Upper lobe of left lung (tissue), 6 donors: ENCODE measurements at regions not wholly inside any gene's neighbourhood (a gene's known extent, or its start where the extent isn't known, plus 50 kb on each side); places are given as distances from the start of the nearest gene placed in this dataset.

Source experiments
- ATAC-seq, 2 donors: fragments of 200-7000 bp; cut with Tn5 transposase; one replicate each; pipeline ENCODE4 v1.9.1; 2022; ENCODE audit warnings: mild to moderate bottlenecking in 2 of 2, moderate library complexity in 2 of 2; ENCODE audit not compliant: low FRiP score in 2 of 2
- DNase-seq, 2 donors: peaks; one replicate each; pipeline ENCODE4 v3.0.0-alpha.2; 2019 to 2020
- H3K27ac ChIP-seq, 4 donors: fragments of 200-600 bp; sonication (generic); one replicate each; pipeline ENCODE4 v1.5.1; 2016 to 2019
- H3K27me3 ChIP-seq, 4 donors: fragments of 200-600 bp; sonication (generic); one replicate each; pipeline ENCODE4 v1.5.1; 2017 to 2019
- H3K36me3 ChIP-seq, 4 donors: fragments of 200-600 bp; sonication (generic); one replicate each; pipeline ENCODE4 v1.5.1; 2016 to 2019
- H3K4me1 ChIP-seq, 4 donors: fragments of 200-600 bp; sonication (generic); one replicate each; pipeline ENCODE4 v1.5.1; 2018 to 2019
- H3K4me3 ChIP-seq, 4 donors: fragments of 200-600 bp; sonication (generic); one replicate each; pipeline ENCODE4 v1.5.1; 2017 to 2019; ENCODE audit warnings: mild to moderate bottlenecking in 2 of 4, moderate library complexity in 1 of 4
- H3K9me3 ChIP-seq, 4 donors: fragments of 200-600 bp; sonication (generic); one replicate each; pipeline ENCODE4 v1.5.1; 2018 to 2019
- CTCF ChIP-seq, 6 experiments: fragments of 450-650 bp in 4 of 6; fragments of 200-600 bp in 2 of 6; sonication (generic) in 2 of 6; IDR thresholded peaks; one replicate each; pipeline ENCODE4 v1.5.1; 2016 to 2019; ENCODE audit warnings: antibody characterized with exemption in 6 of 6
- EP300 ChIP-seq, 4 donors: sonication (generic); formaldehyde crosslinking; IDR thresholded peaks; one replicate each; pipeline ENCODE4 v1.5.1; 2017; ENCODE audit warnings: antibody characterized with exemption in 4 of 4, control low read depth in 2 of 4
- POLR2A ChIP-seq, 4 donors: fragments of 450-650 bp; IDR thresholded peaks; one replicate each; pipeline ENCODE4 v1.5.1; 2016 to 2017; ENCODE audit warnings: antibody characterized with exemption in 4 of 4, mild to moderate bottlenecking in 2 of 4
- POLR2AphosphoS5 ChIP-seq, 2 donors: sonication (generic); formaldehyde crosslinking; IDR thresholded peaks; one replicate each; pipeline ENCODE4 v1.5.1; 2017; ENCODE audit warnings: antibody characterized with exemption in 2 of 2
- WGBS, 2 donors: methylation state at CpG; one replicate each; pipeline ENCODE4 v1.1.5; 2017 to 2018; 5-methylcytosine and 5-hydroxymethylcytosine counted together
- donor health status: DM: no; HTN: no; CAD: no; lungs with moderate emphysema.
- donor health status: DM: no; HTN: yes; CAD: no; lungs with severe emphysema.

GRCh38 chr12:98360401-98360800 is 155.0 kb upstream of the TMPO start:
- WGBS, 2 donors = 74 to 77% methylated on average over 3 of the region's 3 CpGs
- Histone ChIP-seq H3K27ac (no peak overlapping the region), H3K27me3 (no peaks in the 10 kb centered on the region), H3K4me1 (no peaks in the 10 kb centered on the region), H3K36me3 (no peaks in the 10 kb centered on the region), H3K4me3 (no peak overlapping the region), H3K9me3 (no peaks in the 10 kb centered on the region)
- TF ChIP-seq POLR2AphosphoS5 (IDR thresholded peaks at IDR 0.05) = no peak
- TF ChIP-seq CTCF (IDR thresholded peaks at IDR 0.05) = no peak
- TF ChIP-seq POLR2A (IDR thresholded peaks at IDR 0.05) = no peak
- TF ChIP-seq EP300 (IDR thresholded peaks at IDR 0.05) = no peak
- ATAC-seq (no peak), DNase-seq (no peak)

- H3K27ac ChIP-seq = no peak overlapping the region
- no peaks in the 10 kb centered on the region for H3K27me3 ChIP-seq
- no peak overlapping the region for H3K4me3 ChIP-seq
- DNase-seq (no peak), ATAC-seq (no peak)
- H3K9me3 ChIP-seq = no peaks in the 10 kb centered on the region
- WGBS, 2 donors = 50 to 54% methylated on average over 4 of the region's 4 CpGs
- no peaks in the 10 kb centered on the region for H3K36me3 ChIP-seq
- no peaks in the 10 kb centered on the region for H3K4me1 ChIP-seq
- TF ChIP-seq EP300 (IDR thresholded peaks at IDR 0.05) = no peak
- no peak for TF ChIP-seq POLR2A (IDR thresholded peaks at IDR 0.05)
- TF ChIP-seq CTCF (IDR thresholded peaks at IDR 0.05) = no peak
- no peak for TF ChIP-seq POLR2AphosphoS5 (IDR thresholded peaks at IDR 0.05)
These were observed 145.8 kb upstream of the TMPO start for GRCh38 chr12:98369581-98369980.

GRCh38 chr12:98370976-98371375 is 144.4 kb upstream of the TMPO start:
- Histone ChIP-seq H3K9me3 (no peaks in the 10 kb centered on the region), H3K4me1 (no peaks in the 10 kb centered on the region), H3K4me3 (no peak overlapping the region), H3K27me3 (no peaks in the 10 kb centered on the region), H3K27ac (no peak overlapping the region), H3K36me3 (no peaks in the 10 kb centered on the region)
- DNase-seq = no peak
- no peak for TF ChIP-seq POLR2A (IDR thresholded peaks at IDR 0.05)
- TF ChIP-seq POLR2AphosphoS5 (IDR thresholded peaks at IDR 0.05) = no peak
- no peak for TF ChIP-seq EP300 (IDR thresholded peaks at IDR 0.05)
- no peak for TF ChIP-seq CTCF (IDR thresholded peaks at IDR 0.05)
- WGBS, 2 donors = 94 to 97% methylated on average over 1 of the region's 1 CpG
- no peak for ATAC-seq

- no peaks in the 10 kb centered on the region for H3K36me3 ChIP-seq
- H3K4me3 ChIP-seq = no peak overlapping the region
- no peaks in the 10 kb centered on the region for H3K9me3 ChIP-seq
- no peak for TF ChIP-seq POLR2A (IDR thresholded peaks at IDR 0.05)
- TF ChIP-seq EP300 (IDR thresholded peaks at IDR 0.05) = no peak
- no peak for TF ChIP-seq CTCF (IDR thresholded peaks at IDR 0.05)
- TF ChIP-seq POLR2AphosphoS5 (IDR thresholded peaks at IDR 0.05) = no peak
- H3K27me3 ChIP-seq = no peaks in the 10 kb centered on the region
- no peak for ATAC-seq
- H3K4me1 ChIP-seq = no peaks in the 10 kb centered on the region
- DNase-seq = no peak
- WGBS, 2 donors = 46 to 48% methylated on average over 3 of the region's 3 CpGs
- H3K27ac ChIP-seq = no peak overlapping the region
These were observed 144.0 kb upstream of the TMPO start for GRCh38 chr12:98371419-98371818.

- H3K4me3 ChIP-seq = no peak overlapping the region
- H3K27ac ChIP-seq = no peak overlapping the region
- H3K4me1 ChIP-seq = no peaks in the 10 kb centered on the region
- no peaks in the 10 kb centered on the region for H3K27me3 ChIP-seq
- H3K9me3 ChIP-seq = no peaks in the 10 kb centered on the region
- WGBS, 2 donors = 61 to 69% methylated on average over 5 of the region's 5 CpGs
- no peaks in the 10 kb centered on the region for H3K36me3 ChIP-seq
- DNase-seq = no peak
- no peak for ATAC-seq
- TF ChIP-seq EP300 (IDR thresholded peaks at IDR 0.05) (no peak), CTCF (IDR thresholded peaks at IDR 0.05) (no peak), POLR2A (IDR thresholded peaks at IDR 0.05) (no peak), POLR2AphosphoS5 (IDR thresholded peaks at IDR 0.05) (no peak)
These were observed 142.9 kb upstream of the TMPO start for GRCh38 chr12:98372340-98373024.
